OCI-LY3 (cell line): ENCODE measurements at regions not wholly inside any gene's neighbourhood (a gene's known extent, or its start where the extent isn't known, plus 50 kb on each side); places are given as distances from the start of the nearest gene placed in this dataset.
"Not testable (repeated sequence)": the region's sequence is repeated elsewhere in the genome, so short reads cannot be mapped to it uniquely, and the experiment has no call there.

ENCODE experiments used
- CTCF ChIP-seq: fragments of 200-600, 300-600 bp; sonication (generic); IDR thresholded peaks from 2 replicates; pipeline ENCODE4 v1.5.1; 2014; ENCODE audit warnings: antibody characterized with exemption, low read length, low read depth
- EZH2phosphoT487 ChIP-seq: fragments of 200-600 bp; shearing (Covaris generic); IDR thresholded peaks from 2 replicates; pipeline ENCODE4 v1.6.1; 2018; ENCODE audit warnings: antibody characterized with exemption, mixed run types, low read depth

- TF ChIP-seq CTCF, EZH2phosphoT487: not testable (repeated sequence)
Measured at GRCh38 chr1:74877366-74877765, 144.4 kb downstream of the TYW3 start.
